ENCODE measurements at regions not wholly inside any gene's neighbourhood (a gene's known extent, or its start where the extent isn't known, plus 50 kb on each side); places are given as distances from the start of the nearest gene placed in this dataset.

GRCh38 chr4:32425243-32425642 is 1705.1 kb downstream of the PCDH7 start:
- intact Hi-C loops (cut with DNase I): loop anchor here in 1 of 2 donors (5.0 kb wide), 1 partner anchor 818 kb away; no protein-coding TSS in a partner anchor
- DNase-seq (ENCODE audit: low spot score): no peak

GRCh38 chr4:32427566-32427965 is 1707.4 kb downstream of the PCDH7 start:
- intact Hi-C loops (cut with DNase I): loop anchor here in 1 of 2 donors (5.0 kb wide), 1 partner anchor 820 kb away; no protein-coding TSS in a partner anchor

GRCh38 chr4:32429151-32429550 is 1709.0 kb downstream of the PCDH7 start:
- DNase-seq (ENCODE audit: low spot score): no peak
- intact Hi-C loops (cut with DNase I): loop anchor here in 1 of 2 donors (5.0 kb wide), 1 partner anchor 822 kb away; no protein-coding TSS in a partner anchor

More at GRCh38 chr4:32427566-32427965, 1707.4 kb downstream of the PCDH7 start:
- DNase-seq (ENCODE audit: low spot score): no peak

- no peak for DNase-seq (ENCODE audit: low spot score)
- intact Hi-C loops (cut with DNase I): no loop called here
Observed at GRCh38 chr4:32435308-32435707, 1715.1 kb downstream of the PCDH7 start.

- no peak for DNase-seq (ENCODE audit: low spot score)
- intact Hi-C loops (cut with DNase I): no loop called here
Observed at GRCh38 chr4:32436816-32437215, 1716.6 kb downstream of the PCDH7 start.

GRCh38 chr4:32440391-32440790 is 1720.2 kb downstream of the PCDH7 start:
- DNase-seq (ENCODE audit: low spot score): no peak
- intact Hi-C loops (cut with DNase I): no loop called here

GRCh38 chr4:32454482-32454881 is 1734.3 kb downstream of the PCDH7 start:
- DNase-seq (ENCODE audit: low spot score): no peak
- intact Hi-C loops (cut with DNase I): no loop called here

GRCh38 chr4:32455231-32455630 is 1735.1 kb downstream of the PCDH7 start:
- intact Hi-C loops (cut with DNase I): no loop called here
- no peak for DNase-seq (ENCODE audit: low spot score)

- intact Hi-C loops (cut with DNase I): no loop called here
- no peak for DNase-seq (ENCODE audit: low spot score)
Observed at GRCh38 chr4:32460972-32461371, 1740.8 kb downstream of the PCDH7 start.

GRCh38 chr4:32462944-32463343 is 1742.8 kb downstream of the PCDH7 start:
- no peak for DNase-seq (ENCODE audit: low spot score)
- intact Hi-C loops (cut with DNase I): no loop called here

GRCh38 chr4:32470087-32470585 is 1750.0 kb downstream of the PCDH7 start:
- no peak for DNase-seq (ENCODE audit: low spot score)
- intact Hi-C loops (cut with DNase I): no loop called here

- no peak for DNase-seq (ENCODE audit: low spot score)
- intact Hi-C loops (cut with DNase I): no loop called here
Observed at GRCh38 chr4:32472918-32473317, 1752.7 kb downstream of the PCDH7 start.

GRCh38 chr4:32475710-32476109 is 1755.5 kb downstream of the PCDH7 start:
- intact Hi-C loops (cut with DNase I): no loop called here
- DNase-seq (ENCODE audit: low spot score): no peak

GRCh38 chr4:32477518-32477917 is 1757.3 kb downstream of the PCDH7 start:
- DNase-seq (ENCODE audit: low spot score): no peak
- intact Hi-C loops (cut with DNase I): no loop called here

GRCh38 chr4:32485956-32486355 is 1765.8 kb downstream of the PCDH7 start:
- no peak for DNase-seq (ENCODE audit: low spot score)
- intact Hi-C loops (cut with DNase I): no loop called here

- intact Hi-C loops (cut with DNase I): no loop called here
- DNase-seq (ENCODE audit: low spot score): no peak
Observed at GRCh38 chr4:32488690-32489089, 1768.5 kb downstream of the PCDH7 start.

- DNase-seq (ENCODE audit: low spot score): no peak
- intact Hi-C loops (cut with DNase I): no loop called here
Observed at GRCh38 chr4:32499171-32499570, 1779.0 kb downstream of the PCDH7 start.

- no peak for DNase-seq (ENCODE audit: low spot score)
- intact Hi-C loops (cut with DNase I): no loop called here
Observed at GRCh38 chr4:32503241-32503640, 1783.1 kb downstream of the PCDH7 start.

GRCh38 chr4:32506067-32506466 is 1785.9 kb downstream of the PCDH7 start:
- intact Hi-C loops (cut with DNase I): no loop called here

GRCh38 chr4:32519060-32519459 is 1798.9 kb downstream of the PCDH7 start:
- intact Hi-C loops (cut with DNase I): no loop called here
- no peak for DNase-seq (ENCODE audit: low spot score)

More at GRCh38 chr4:32506067-32506466, 1785.9 kb downstream of the PCDH7 start:
- DNase-seq (ENCODE audit: low spot score): no peak

GRCh38 chr4:32525420-32525819 is 1805.3 kb downstream of the PCDH7 start:
- intact Hi-C loops (cut with DNase I): no loop called here
- no peak for DNase-seq (ENCODE audit: low spot score)

GRCh38 chr4:32544846-32545245 is 1824.7 kb downstream of the PCDH7 start:
- intact Hi-C loops (cut with DNase I): loop anchor here in 1 of 2 donors (5.0 kb wide), 1 partner anchor 163 kb away; no protein-coding TSS in a partner anchor
- no peak for DNase-seq (ENCODE audit: low spot score)
